ENCODE measurements at regions not wholly inside any gene's neighbourhood (a gene's known extent, or its start where the extent isn't known, plus 50 kb on each side); places are given as distances from the start of the nearest gene placed in this dataset.
A peak's percentile ranks its signal among the peaks of the same experiment; 100 is the strongest.
"Not testable (repeated sequence)": the region's sequence is repeated elsewhere in the genome, so short reads cannot be mapped to it uniquely, and the experiment has no call there.

DNA sequence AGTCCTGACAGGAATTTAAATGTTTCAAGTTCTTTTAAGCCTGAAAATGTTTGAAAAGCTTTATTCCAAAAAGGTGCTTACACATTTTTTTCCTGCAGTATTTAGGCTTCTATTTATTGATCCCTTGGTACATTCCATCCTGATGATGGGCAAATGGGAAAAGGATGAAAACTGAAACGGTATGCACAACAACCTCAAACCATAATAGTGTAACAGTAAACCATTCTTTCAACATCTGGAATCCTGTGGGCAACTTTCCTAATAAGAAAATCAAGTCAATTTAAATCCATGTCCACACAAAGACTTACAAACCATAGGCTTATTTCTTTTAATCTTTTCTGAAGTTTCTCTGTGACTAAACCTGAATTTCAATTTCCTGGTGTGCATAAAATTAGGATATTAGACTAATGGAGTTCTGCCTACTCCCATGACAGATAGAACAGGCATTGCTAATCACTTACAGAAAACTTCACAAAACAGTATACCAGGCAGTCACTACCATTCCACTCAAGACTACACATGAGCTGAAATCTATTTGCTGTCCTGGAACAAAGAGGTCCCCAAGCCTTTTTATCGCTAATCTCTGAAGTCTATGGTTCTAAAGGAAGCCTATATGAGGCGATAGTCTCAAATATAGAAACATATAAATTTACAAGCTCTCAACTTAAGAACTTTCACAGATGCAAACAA is 103.3 kb downstream of the DLEU7 start:
- no peak for DNase-seq
- in situ Hi-C loops (cut with MboI; ENCODE audit: low pct_unique_long_range_greater_than_20kb, low sequenced_read_pairs), result no loop called here

- in situ Hi-C loops (cut with MboI; ENCODE audit: low pct_unique_long_range_greater_than_20kb, low sequenced_read_pairs), result no loop called here
- DNase-seq, result no peak
These were observed 101.1 kb downstream of the DLEU7 start for GRCh38 chr13:50742353-50742752.

DNA sequence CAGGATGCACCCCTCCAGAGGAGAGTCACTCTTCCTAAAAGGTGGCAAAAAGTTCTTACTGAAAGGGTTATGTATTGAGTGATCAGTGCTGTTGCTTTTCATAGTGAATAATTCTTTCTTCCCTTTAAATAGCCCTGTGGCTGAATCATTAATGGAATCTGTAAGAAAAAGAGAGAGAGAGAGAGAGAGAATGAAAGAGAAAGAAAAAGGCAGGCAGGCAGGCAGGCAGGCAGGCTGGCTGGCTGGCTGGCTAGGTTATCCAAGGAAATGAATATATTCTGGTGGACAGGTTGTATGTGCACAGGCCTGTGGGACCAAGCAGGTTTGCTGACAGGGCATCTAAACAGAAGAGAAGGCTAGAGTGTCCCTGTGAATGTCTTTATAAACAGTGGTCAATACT is 100.5 kb downstream of the DLEU7 start:
- in situ Hi-C loops (cut with MboI; ENCODE audit: low pct_unique_long_range_greater_than_20kb, low sequenced_read_pairs), result no loop called here
- DNase-seq, result no peak

- in situ Hi-C loops (cut with MboI; ENCODE audit: low pct_unique_long_range_greater_than_20kb, low sequenced_read_pairs), result no loop called here
- no peak for DNase-seq
These were observed 99.3 kb downstream of the DLEU7 start for GRCh38 chr13:50744116-50744660.

DNA sequence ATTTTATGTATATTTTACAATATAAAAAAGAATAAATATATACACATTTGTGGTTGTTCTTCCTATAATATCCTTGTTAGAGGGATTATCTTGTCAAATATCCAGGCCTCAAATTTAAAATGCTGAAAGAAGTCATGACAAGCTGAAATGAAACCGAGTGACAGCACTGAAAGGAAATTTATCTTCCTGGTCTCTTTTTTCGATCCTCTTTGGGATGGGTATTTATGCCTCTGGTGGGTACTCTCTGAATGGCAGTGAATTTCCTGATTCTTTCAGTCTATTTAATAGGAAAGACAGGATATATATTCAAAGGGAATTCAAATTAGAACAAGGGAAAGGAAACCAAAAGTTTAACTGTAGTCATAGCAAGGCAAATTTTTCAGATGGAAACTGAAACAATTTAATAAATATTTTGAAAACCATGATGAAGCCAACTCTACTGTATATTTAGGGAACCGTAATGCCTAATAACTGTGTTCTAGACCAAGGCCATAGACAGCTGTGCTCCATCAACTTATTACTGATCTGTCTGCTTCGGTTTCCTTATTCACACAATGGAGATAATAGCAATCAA is 97.9 kb downstream of the DLEU7 start:
- in situ Hi-C loops (cut with MboI; ENCODE audit: low pct_unique_long_range_greater_than_20kb, low sequenced_read_pairs), result no loop called here
- no peak for DNase-seq

DNA sequence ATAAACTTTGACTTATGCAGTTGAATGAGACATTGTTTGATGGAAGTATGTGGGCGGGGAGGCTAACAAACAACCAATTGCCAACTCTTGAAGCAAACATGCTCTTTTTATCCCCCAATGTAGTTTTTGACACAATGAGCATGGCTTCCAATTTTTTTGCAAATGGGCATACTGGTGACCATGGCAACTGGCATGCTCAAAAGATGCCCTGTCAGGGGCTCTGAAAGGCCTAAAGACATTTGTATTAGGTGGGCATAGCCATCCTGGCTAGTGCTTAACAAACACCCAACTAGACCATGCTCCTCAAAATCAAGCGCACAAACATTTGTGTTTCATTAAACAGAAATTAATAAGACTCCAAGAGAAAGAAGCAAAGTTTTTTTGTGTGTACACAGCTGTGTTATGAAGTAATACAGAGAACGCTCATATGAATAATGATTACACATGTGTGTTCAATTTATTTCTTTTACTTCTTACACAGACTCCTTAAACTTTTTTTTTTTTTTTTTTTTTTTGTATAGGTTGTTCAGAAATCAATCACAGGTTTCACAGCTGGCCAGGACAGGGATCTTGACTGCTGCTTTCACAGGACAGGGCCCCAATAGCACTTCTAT is 95.6 kb downstream of the DLEU7 start:
- in situ Hi-C loops (cut with MboI; ENCODE audit: low pct_unique_long_range_greater_than_20kb, low sequenced_read_pairs), result no loop called here

DNA sequence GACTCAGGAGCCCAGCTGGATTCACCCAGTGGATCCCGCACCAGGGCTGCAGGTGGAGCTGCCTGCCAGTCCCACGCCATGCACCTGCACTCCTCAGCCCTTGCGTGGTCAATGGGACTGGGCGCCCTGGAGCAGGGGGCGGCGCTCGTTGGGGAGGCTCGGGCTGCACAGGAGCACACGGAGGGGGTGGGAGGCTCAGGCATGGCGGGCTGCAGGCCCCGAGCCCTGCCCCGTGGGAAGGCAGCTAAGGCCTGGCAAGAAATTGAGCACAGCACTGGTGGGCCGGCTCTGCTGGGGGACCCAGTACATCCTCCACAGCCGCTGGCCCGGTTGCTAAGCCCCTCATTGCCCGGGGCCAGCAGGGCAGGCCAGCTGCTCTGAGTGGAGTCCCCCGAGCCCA is 90.3 kb downstream of the DLEU7 start:
- in situ Hi-C loops (cut with MboI; ENCODE audit: low pct_unique_long_range_greater_than_20kb, low sequenced_read_pairs); DNase-seq: not testable (repeated sequence)

More for the DNA sequence above, 95.6 kb downstream of the DLEU7 start:
- DNase-seq, result no peak

GRCh38 chr13:50755862-50756685 is 87.4 kb downstream of the DLEU7 start:
- in situ Hi-C loops (cut with MboI; ENCODE audit: low pct_unique_long_range_greater_than_20kb, low sequenced_read_pairs), result not testable (repeated sequence)
- DNase-seq, result peak; percentile 19

DNA sequence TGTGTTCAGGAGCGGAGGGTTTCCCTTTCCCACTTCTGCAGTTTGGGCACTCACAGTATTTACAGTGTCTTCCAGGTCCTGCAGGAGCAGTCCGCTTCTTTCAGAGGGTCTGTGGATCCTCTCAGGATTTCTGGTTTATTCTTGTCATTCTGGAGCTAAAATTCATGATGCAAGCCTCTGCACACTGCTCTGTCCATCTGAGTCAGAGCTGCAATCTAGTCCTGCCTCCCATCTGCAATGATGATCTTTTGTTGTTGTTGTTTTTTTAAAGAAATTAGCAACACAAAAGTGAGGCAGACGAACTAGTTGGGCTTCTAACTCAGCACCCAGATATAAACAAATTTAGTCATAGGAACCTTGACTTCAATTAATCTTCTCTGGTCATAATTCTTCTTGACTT is 86.5 kb downstream of the DLEU7 start:
- DNase-seq, result no peak
- in situ Hi-C loops (cut with MboI; ENCODE audit: low pct_unique_long_range_greater_than_20kb, low sequenced_read_pairs), result no loop called here

GRCh38 chr13:50758796-50759195 is 84.7 kb downstream of the DLEU7 start:
- in situ Hi-C loops (cut with MboI; ENCODE audit: low pct_unique_long_range_greater_than_20kb, low sequenced_read_pairs), result no loop called here

DNA sequence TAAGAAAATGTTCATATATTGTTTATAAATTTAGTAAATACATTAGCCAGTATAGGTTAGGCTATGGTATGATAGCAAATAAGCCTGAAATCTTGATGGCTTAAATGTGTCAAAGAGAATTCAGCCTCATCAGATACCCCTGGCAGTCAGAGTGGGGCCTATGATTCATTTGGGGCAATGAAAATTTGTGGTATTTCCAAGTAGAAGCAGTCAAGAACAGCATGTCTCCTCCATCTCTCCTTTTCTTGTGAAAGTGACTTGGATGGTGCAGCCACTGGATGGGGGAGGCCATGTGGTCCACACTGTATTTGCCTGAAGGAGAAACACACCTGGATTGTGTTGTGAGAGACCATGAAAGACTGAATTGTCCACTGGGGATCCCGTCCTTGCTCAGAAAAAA is 82.7 kb downstream of the DLEU7 start:
- no peak for DNase-seq
- in situ Hi-C loops (cut with MboI; ENCODE audit: low pct_unique_long_range_greater_than_20kb, low sequenced_read_pairs), result no loop called here

More at GRCh38 chr13:50758796-50759195, 84.7 kb downstream of the DLEU7 start:
- DNase-seq, result no peak

- no peak for DNase-seq
- in situ Hi-C loops (cut with MboI; ENCODE audit: low pct_unique_long_range_greater_than_20kb, low sequenced_read_pairs), result no loop called here
These were observed 82.1 kb downstream of the DLEU7 start for GRCh38 chr13:50761406-50761805.

DNA sequence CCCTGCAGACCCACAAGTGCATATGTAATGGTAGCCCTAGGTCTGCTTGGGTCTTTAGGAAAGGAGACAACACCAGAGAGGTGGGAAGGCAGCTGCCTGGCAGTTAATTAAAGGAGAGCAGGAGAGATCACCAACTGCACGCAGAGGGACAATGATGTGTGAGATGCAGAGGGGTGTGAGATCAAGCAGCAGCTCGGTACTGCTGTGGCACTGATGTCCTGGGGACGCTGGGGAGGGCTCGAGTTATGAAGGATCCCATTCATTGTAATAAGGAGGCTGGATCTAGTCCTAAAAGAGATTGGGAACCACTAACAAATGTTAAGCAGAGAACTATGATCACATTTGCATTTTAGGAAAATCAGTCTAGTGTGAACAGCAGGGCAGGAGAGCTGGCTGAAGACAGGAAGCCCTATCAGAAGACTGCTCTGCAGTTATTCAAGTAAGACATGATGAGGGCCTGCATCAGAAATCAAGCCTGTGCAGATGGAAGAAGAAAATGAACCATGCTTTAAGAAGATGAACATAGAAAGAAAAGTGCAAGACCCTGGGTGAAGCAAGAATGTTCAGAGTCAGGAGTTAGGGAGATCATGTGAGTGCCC is 80.4 kb downstream of the DLEU7 start:
- no peak for DNase-seq
- in situ Hi-C loops (cut with MboI; ENCODE audit: low pct_unique_long_range_greater_than_20kb, low sequenced_read_pairs), result no loop called here

DNA sequence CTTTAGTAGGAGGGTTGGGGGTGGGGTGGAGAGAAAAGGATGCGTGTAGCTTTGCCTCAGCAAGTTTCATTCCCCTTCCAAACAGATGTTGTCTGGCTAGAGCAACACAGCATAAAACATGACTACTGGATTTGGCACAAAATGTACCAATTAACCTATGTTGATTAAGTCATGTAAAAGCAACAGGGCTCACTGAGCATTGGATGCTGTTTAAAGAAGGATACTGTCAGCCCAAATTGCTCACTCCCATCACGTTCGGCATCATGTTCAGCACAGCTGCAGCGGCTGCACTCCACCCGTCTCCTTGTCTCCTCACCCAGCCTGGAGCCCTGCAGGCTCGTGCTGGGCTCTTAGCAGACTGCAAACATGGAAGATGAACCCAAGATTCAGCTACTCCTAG is 77.5 kb downstream of the DLEU7 start:
- DNase-seq, result no peak
- in situ Hi-C loops (cut with MboI; ENCODE audit: low pct_unique_long_range_greater_than_20kb, low sequenced_read_pairs), result no loop called here

DNA sequence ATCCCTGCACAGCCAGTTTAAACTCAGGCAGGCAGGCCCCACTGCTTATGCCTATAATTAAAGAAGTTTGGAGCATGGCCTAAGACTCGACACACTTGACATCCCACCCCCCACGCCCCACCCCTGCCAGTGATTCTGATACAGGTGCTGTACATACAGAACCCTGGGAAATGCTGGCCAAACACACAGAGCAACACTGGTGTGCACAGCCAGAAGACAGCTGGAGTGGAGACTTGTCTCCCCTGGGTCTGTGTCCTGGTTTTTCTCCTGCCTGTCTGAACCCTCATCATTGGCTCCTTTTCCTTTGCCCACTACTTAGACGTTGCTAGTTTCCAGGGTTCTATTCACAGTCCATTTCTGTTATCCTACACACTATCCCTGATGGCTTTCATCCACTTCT is 76.8 kb downstream of the DLEU7 start:
- in situ Hi-C loops (cut with MboI; ENCODE audit: low pct_unique_long_range_greater_than_20kb, low sequenced_read_pairs), result no loop called here
- DNase-seq, result no peak

- in situ Hi-C loops (cut with MboI; ENCODE audit: low pct_unique_long_range_greater_than_20kb, low sequenced_read_pairs); DNase-seq: not testable (repeated sequence)
These were observed 70.6 kb downstream of the DLEU7 start for GRCh38 chr13:50772881-50773280.

Measured in KBM-7 (cell line).